ENCODE measurements at regions not wholly inside any gene's neighbourhood (a gene's known extent, or its start where the extent isn't known, plus 50 kb on each side); places are given as distances from the start of the nearest gene placed in this dataset.

DNA sequence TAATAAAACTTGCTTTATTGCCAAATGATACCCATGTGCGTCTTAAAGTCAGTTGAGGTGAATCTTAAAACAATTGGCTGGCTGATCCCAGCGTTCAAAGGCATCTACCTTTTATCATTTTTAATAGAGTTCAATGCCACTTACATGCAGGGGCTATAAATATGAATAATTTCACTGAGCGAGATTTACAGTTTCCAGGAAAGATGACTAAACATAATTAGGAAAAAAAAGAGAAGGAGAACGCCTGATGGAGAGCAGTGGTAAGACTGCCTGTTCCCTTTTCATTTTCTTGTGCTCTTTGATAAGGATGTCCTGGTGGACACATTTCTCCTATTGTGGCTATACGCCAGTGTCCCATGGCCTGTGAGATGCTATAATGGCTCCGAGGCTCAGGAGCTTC, 139.9 kb upstream of the SLC22A23 start:
- no peak for DNase-seq (ENCODE audit: low read depth in 4 of 4, low spot score in 3 of 4)

DNA sequence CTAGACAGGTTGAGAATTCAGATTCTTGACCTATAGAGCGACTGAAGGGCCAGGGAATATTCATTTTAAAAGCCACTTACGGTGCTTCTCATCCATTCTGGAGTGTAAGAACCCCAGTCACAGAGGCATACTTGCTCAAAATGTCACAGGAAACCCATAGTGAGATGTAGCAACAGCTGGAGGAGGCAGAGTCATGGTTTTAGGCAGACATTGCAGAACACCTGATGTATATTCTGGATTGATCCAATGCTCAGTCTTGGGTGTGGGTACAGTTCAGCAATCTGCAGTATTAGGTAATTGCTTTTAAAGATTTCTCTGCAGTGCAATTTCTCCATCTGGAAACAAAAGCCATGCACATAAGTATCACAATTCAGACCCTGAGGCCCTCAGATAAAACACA, 137.4 kb upstream of the SLC22A23 start:
- DNase-seq (ENCODE audit: low read depth in 4 of 4, low spot score in 3 of 4), result no peak

DNA sequence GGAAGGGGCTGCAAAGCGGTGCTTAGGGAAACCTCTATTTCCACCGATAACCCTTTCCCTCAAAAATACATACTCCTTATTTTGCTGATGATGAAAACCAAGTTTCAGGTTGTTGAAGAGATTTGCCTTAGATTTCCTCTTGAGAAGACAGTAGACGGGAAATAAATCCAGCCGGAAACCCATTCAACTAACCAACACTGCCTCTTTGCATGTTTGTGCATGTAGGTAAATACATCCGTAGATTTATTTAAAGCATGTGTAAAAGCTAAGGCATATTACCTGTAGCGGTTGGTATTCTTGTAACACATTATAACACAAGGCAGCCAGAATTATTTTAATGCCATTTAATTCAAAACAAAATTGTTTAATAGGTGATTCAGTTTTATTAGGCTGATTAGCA, 136.3 kb upstream of the SLC22A23 start:
- DNase-seq (ENCODE audit: low read depth in 4 of 4, low spot score in 3 of 4), result no peak

DNA sequence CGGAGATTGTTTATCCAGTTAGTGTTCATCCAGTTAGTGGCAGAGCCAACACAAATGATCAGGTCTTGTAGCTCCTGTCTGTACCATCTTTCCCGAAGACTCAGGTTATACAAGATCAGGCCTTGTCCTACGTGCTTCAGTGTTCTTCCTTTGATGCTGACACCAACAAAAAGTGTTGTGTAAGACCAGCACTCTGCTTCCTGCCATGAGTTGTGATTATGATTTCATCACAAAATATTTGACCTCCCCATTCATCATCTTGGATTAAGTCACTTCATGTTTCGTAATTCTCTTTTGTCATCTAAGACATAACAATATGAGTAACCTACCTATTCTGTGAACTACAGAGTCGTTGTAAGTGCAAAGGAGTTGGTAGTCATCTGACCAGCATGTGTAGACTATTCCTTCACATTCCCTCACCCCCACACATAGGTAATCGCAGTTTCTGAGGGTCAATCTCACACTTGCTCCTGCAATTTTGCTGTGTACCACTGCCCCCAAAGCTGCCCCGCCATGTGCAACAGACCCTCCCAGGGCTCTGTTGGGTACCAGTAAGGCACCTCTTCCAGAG, 135.6 kb upstream of the SLC22A23 start:
- DNase-seq (ENCODE audit: low read depth in 4 of 4, low spot score in 3 of 4), result no peak

DNA sequence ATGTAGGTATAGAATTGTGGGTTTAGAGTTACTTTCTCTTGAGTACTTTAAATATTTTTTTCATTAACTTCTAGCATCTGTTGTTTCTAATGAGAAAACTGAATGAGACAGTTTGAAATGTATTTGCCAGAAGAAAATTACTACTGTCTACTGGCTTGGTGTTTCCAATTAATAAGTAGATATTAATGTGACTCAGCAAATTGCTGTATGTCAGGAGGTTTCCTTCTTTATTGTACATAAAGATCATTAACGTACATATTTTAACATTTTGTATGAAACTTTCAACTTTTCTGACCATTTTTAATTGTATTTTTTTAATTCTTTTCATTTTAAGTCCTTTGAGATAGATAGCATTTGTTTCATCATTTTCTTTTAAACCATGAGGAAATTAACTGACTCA, 135.1 kb upstream of the SLC22A23 start:
- DNase-seq (ENCODE audit: low read depth in 4 of 4, low spot score in 3 of 4), result no peak

DNA sequence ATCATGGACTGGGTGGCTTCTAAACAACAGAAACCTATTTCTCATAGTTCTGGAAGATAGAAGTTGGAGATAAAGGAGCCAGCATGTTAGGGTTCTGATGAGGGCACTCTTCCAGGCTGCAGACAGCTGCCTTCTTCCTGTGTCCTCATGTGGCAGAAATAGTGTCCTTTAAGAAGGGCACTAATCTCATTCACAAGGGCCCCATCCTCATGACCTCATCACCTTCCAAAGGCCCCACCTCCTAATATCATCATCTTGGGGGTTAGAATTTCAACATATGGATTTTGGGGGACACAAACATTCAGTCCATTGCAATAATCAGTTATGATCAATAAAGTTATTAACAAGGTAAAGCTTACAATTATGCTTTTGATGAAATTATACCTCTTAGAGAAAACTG, 130.8 kb upstream of the SLC22A23 start:
- DNase-seq (ENCODE audit: low read depth in 4 of 4, low spot score in 3 of 4), result no peak

DNA sequence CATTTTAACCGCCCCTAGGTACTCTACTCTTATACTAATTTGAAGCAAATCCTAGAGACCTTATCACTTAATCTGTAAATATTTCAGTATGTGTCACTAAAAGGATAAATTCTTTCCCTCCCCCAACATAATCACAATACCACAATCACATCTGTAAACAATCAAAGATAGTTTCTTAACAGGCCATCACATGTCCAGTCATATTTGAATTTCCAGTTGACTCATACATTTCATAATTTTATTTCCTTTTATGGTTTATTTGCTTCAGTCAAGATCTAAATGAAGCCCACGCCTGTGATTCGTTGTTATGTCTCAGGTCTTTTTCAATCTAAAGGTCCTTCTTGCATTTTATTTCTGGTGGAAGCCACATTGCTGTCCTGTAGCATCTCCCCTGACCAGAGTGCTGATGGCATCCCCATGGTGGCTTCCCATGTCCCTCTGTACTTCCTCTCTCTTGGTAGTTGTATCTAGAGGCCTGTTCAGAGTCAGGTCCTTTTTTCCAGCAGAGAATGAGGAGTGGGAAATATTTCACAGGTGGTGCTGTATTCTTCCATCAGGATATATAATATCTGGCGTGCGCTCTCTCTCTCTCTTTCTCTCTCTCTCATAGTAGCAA, 128.6 kb upstream of the SLC22A23 start:
- DNase-seq (ENCODE audit: low read depth in 4 of 4, low spot score in 3 of 4), result no peak

DNA sequence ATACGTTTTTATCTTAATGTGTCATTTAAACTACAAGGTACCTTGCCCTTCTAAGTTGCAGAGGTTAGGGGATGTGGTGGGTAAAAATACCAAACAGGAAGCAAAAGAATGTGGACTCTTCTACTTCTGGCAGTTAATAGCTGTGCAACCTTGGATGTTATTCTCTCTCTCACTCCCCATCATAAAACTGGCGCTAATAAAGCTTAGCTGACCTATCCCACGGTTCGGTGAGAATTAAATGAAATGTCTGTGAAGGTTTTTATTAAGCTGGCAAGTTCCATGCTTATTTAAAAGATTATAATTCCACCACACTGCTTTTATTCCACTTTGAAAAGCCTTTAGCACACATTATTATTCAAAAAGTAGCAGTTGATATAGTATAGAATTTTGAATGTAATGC, 127.8 kb upstream of the SLC22A23 start:
- DNase-seq (ENCODE audit: low read depth in 4 of 4, low spot score in 3 of 4), result no peak

DNA sequence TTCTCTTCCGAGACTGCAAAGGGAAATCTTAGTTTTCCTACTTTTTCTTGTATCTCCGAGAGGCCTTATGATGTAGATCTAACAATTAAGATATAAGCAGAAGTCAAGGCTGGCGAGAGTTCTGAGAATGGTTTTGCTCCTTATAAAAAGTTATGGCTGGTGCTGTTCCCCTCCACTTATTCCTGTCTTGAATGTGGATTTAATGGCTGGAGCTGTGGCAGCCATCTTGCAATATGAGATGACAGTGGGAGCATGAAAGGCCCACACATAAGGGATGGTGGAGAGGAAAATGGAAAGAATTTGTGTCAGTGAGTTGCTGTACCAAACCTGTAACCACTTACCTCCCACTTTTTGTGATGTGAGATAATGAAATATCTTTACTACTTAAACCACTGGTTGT, 124.6 kb upstream of the SLC22A23 start:
- DNase-seq (ENCODE audit: low read depth in 4 of 4, low spot score in 3 of 4), result no peak

DNA sequence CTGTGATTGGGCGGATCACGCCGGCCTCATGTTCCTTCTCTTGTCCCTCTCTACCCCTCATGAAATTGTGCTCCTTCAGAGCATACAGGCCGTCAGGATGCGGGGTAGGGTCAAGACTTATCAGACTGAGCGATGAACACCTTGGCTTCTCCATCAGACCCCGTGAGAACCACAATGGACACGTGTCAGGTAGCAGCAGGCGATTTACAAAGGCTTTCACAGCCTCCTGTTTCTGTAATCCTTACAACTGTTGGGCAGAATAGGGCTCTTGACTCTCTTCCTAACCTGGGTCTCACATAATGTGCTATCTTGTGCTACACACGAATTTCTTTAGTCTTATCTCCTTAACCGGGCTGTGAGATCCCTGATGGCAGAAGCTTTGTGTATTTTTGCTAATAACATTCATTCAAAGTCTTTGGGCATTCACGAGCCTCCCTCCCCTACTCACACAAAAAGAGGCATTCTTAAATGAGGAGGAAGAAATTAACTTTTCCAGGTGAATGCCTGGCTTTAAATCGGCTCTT, 122.9 kb upstream of the SLC22A23 start:
- DNase-seq (ENCODE audit: low read depth in 4 of 4, low spot score in 3 of 4), result no peak

DNA sequence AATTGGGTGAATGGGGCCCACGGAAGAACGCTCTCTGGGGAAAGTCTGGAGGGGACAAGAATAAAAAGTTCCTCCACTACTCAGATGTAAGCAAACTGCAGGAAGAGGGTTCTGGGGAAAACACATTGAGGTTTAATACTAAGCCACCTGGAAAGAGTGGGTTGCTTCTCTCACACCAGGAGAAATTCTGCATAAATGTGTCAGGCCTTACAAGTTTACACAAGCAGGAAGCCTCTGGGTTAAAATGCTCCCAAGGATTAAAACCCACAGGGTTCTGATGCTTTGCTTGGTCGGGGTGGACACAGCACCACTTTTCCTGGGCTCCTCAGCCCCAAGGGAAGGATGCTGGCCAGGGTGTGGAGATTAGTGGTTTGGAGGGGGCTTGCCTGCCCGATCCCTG, 122.1 kb upstream of the SLC22A23 start:
- no peak for DNase-seq (ENCODE audit: low read depth in 4 of 4, low spot score in 3 of 4)

DNA sequence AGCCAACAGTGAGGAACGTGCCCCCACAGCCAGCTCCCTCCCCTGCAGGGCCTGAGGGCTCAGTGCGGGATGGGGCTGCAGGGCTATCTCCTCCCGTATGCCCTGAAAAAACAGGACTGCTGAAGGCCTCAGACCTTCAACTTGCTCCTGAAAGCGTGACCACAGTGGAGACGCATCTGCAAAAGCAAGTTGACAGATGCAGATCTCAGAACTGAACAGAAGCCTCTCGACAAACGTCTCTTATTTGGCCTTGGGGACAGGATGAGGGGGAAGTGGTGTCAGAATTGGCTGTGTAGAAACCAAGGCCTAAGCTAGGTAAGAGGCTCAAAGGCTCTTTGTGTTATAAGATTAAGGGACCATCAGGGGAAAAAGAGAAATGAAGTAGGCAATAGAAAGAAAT, 120.7 kb upstream of the SLC22A23 start:
- DNase-seq (ENCODE audit: low read depth in 4 of 4, low spot score in 3 of 4), result no peak

DNA sequence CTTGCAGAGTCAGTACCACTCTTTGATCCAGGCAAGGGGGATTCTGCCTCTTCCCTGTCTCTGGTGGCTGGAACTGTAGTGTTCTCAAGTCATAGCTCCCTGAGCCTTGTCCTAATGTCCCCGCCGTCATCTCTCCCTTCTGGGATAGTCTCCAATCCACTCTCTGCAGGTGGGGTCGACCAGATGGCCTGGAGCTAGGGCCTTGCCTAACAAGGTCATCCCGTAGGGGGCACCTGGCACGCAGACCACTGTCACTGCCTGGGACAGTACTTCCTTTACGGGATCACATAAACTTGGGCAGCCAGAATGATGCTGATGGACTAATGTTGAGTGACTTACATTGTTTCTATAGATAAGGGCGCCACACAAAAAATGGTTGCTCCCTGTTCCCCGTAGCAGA, 118.9 kb upstream of the SLC22A23 start:
- DNase-seq (ENCODE audit: low read depth in 4 of 4, low spot score in 3 of 4), result no peak

DNA sequence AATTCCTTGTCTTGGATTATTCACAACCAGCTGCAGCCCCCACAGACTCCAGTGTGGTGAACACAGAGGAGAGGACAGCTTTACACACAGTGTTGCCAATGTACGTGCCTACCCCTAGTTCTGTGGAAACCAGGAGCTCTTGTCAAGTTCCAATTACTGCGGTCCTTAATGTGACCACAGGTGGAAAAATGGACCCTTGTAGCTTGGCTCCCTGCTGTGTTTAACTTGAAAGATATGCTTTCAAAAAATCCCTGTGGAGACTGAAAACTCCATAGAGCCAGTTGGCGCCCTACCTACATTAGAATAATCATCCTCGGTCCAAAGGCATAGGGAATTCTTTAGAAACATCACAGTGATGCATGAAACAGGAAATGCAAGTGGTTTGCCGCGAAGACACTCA, 118.3 kb upstream of the SLC22A23 start:
- DNase-seq (ENCODE audit: low read depth in 4 of 4, low spot score in 3 of 4), result no peak

DNA sequence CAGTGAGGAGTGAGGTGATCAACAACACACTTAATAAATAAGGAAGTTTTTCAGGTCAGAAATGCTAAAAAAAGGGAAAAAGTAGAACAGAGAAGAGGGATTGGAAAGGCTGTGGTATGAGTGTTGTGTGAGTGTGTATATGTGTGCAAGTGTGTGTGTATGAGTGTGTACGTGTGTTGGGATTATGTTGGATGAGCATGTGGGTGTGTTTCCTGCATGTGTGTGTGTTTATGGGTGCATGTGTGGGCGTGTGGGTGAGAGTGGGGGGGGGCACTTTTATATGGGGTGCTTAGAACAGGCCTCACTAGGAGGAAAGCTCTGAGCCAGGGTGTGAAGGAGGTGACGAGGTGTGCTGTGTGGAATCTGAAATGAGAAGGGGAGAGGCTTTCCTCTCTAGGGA, 116.8 kb upstream of the SLC22A23 start:
- no peak for DNase-seq (ENCODE audit: low read depth in 4 of 4, low spot score in 3 of 4)

DNA sequence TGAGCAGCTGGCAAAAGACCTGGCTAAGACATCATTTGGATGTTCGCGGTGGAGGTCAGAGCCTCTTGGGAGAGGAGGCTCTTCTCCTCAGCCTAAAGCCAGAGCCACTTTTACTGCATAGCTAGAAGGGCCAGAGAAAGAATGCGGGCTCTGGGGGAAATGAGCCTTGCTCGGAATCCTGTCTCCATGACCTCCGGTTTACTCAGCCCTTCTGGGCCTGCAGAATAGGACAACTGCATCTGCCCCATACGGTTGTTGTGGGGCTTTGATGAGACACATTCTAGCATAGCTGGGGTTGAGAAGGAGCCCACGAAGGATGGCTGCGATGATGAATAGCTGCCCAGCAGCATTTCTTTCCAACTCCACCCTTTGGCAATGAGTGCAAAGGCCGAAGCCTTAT, 115.0 kb upstream of the SLC22A23 start:
- no peak for DNase-seq (ENCODE audit: low read depth in 4 of 4, low spot score in 3 of 4)

DNA sequence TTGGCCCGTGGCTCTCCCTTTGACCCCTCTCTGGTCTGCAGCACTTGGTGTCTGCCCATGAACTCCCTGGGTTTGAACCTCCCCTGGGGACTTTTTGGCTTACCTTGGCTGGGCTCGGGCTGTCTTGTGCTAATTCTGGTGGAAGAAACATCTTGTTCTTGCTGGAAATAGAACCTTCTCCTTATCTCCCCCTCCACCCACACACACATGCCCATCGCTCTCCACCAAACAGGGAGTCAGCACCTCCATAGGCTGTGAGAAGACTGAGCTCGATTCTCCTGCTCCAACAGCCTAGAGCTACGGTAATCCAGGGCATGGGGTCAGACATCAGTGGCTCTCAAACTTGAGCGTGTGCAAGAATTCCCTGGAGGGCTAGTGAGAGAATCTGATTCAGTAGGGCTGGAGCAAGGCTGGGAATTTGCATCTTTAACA, 114.4 kb upstream of the SLC22A23 start:
- DNase-seq (ENCODE audit: low read depth in 4 of 4, low spot score in 3 of 4), result no peak

DNA sequence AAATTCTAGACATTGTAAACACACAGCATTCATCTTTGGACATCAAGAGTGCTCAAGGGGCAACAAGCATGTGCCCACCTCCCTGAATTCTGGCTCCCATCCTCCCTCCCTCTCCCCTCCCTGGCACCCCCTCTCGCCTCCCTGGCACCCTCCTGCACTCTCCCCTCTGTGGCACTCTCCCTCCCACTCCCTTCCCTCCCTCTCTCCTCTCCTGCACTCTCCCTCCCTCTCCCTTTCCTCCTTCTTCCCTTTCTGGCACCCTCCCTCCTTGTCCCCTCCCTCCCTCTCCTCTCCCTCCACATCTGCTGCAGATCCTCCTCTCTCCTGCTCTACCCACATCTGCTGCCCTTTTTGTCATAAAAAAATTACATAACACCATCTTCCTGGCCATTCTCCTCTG, 113.0 kb upstream of the SLC22A23 start:
- DNase-seq (ENCODE audit: low read depth in 4 of 4, low spot score in 3 of 4), result no peak

DNA sequence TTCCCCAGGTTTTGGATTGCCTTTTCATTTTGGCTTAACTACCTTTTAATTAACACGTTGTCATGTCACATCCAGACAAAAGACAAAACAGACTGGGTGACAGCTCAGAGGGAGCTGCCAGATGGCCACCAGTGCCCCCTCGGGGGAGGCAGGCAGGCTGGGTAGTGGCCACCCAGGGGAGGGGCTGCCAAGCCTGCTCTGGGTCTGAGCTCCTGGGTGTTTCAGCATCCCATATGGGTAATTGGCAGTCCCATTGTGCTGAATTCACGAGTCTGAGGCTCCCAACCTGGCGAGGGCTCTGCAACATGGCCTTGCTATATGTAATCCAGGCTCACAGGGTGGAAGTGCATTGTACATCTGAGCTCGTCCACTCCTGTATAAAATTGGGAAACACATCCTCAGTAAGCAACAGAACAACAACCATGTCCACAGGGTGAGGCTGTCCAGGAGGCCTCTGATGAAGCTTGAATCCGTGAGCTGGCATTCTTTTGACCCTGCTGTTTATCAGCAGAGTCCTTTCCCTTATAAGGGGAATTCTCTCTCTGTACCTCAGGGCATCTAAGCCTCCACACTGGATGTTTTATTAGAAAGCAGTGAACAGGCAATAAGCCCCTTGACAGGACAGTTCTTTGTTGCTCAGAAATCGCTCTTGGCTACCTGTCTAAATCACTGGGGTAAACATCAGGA, 111.7 kb upstream of the SLC22A23 start:
- no peak for DNase-seq (ENCODE audit: low read depth in 4 of 4, low spot score in 3 of 4)

DNA sequence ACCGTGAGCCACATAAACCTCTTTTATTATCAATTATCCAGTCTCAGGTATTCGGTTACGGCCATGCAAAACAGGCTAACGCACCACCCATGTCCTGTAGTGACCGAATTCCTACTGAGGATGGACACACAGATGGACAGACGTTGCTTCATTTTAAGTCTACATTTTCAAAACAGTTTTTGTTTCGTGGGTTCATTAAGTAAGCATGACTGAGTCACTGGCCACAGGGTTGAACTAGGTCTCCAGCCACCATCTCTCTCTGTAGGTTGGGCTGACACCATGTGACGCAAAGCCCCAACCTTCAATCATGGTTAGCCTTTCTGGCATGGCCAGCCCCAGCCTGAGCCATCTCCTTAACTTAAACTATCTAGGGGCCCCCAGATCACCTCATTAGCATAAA, 110.0 kb upstream of the SLC22A23 start:
- no peak for DNase-seq (ENCODE audit: low read depth in 4 of 4, low spot score in 3 of 4)

DNA sequence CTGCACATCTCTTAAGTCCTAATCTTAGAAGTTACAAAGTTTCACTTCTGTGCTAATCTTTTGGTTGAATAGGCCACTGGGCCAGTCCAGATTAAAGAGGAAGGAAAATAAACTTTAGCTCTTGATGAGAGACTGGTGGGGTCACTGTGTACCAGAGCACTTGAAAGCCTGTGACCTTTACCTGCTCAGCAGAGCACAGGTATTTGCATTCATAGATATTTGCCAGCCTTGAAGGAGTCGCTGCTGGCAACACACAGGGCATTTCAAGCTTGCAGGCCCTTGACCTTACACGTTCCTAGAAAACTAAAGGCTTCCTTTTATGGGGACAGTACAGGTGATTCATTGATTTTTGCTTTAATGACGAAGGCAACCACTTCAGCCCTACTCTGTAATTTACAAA, 108.4 kb upstream of the SLC22A23 start:
- DNase-seq (ENCODE audit: low read depth in 4 of 4, low spot score in 3 of 4), result no peak

DNA sequence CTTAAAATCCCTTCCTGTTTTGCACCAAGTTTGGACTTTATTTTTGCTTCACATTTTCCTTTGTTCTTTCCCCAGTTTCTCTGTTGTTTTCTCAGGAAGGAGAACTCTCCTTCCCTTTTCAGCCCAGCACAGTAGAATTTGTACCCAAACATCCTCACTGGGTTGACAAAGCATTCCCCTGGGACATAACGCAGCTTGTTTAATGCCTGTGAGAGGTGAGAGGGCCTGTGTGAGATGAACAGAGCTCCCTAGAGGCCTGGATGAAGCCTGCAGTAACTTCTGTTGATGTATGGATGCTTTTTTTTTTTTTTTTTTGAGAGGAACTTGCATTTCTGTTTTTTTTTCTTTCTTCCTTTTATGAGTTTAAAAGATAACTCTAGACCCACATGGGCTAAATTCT, 104.9 kb upstream of the SLC22A23 start:
- peak in 3 of 4 donors; percentile 11 to 54 (median 20) for DNase-seq (ENCODE audit: low read depth in 4 of 4, low spot score in 3 of 4)
